ENCODE measurements at regions not wholly inside any gene's neighbourhood (a gene's known extent, or its start where the extent isn't known, plus 50 kb on each side); places are given as distances from the start of the nearest gene placed in this dataset.
"Not testable (repeated sequence)": the region's sequence is repeated elsewhere in the genome, so short reads cannot be mapped to it uniquely, and the experiment has no call there.

GRCh38 chr1:90861421-90861820, 144.3 kb upstream of the BARHL2 start:
- TF ChIP-seq CTCF (optimal IDR thresholded peaks at IDR 0.05 in 1 of 3, IDR thresholded peaks at IDR 0.05 in 1 of 3, conservative IDR thresholded peaks at IDR 0.05 in 1 of 3; ENCODE audit: extremely low read depth in 1 of 3, insufficient read depth in 2 of 3, low read length in 3 of 3); EZH2 (IDR thresholded peaks at IDR 0.05; ENCODE audit: low read length): not testable (repeated sequence)

Measured in keratinocyte (primary cell).